ENCODE measurements at regions not wholly inside any gene's neighbourhood (a gene's known extent, or its start where the extent isn't known, plus 50 kb on each side); places are given as distances from the start of the nearest gene placed in this dataset.
A peak's percentile ranks its signal among the peaks of the same experiment; 100 is the strongest.

DNA sequence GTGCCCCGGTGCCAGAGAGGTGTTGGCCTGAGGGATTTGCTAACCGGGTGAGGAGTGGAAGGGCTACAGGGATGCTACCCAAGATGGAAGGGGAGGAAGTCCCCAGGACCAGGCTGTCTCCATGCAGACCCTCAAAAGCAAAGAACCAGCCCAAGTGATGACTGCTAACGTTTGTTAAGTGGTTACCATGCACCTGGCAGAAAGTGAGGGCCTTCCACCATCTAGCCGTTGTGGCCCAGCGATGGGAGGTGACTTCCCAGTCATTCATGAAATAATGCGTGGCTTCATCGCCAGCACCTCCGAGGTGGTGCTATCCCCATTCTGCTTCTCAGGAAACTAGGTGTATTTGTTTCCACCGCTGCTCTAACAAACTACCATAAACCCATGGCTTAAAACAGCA, 86.8 kb upstream of the LANCL2 start:
- no peak for ATAC-seq
- no peak for TF ChIP-seq ARNTL (CRISPR knock-in tag; IDR thresholded peaks at IDR 0.05; ENCODE audit: borderline replicate concordance, low read depth)
- TF ChIP-seq, protein P1, sequence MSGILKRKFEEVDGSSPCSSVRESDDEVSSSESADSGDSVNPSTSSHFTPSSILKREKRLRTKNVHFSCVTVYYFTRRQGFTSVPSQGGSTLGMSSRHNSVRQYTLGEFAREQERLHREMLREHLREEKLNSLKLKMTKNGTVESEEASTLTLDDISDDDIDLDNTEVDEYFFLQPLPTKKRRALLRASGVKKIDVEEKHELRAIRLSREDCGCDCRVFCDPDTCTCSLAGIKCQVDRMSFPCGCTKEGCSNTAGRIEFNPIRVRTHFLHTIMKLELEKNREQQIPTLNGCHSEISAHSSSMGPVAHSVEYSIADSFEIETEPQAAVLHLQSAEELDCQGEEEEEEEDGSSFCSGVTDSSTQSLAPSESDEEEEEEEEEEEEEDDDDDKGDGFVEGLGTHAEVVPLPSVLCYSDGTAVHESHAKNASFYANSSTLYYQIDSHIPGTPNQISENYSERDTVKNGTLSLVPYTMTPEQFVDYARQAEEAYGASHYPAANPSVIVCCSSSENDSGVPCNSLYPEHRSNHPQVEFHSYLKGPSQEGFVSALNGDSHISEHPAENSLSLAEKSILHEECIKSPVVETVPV (CRISPR knock-in tag; IDR thresholded peaks at IDR 0.05): no peak
- no peak for TF ChIP-seq CSDC2 (CRISPR knock-in tag; IDR thresholded peaks at IDR 0.05)
- TF ChIP-seq, protein P2, sequence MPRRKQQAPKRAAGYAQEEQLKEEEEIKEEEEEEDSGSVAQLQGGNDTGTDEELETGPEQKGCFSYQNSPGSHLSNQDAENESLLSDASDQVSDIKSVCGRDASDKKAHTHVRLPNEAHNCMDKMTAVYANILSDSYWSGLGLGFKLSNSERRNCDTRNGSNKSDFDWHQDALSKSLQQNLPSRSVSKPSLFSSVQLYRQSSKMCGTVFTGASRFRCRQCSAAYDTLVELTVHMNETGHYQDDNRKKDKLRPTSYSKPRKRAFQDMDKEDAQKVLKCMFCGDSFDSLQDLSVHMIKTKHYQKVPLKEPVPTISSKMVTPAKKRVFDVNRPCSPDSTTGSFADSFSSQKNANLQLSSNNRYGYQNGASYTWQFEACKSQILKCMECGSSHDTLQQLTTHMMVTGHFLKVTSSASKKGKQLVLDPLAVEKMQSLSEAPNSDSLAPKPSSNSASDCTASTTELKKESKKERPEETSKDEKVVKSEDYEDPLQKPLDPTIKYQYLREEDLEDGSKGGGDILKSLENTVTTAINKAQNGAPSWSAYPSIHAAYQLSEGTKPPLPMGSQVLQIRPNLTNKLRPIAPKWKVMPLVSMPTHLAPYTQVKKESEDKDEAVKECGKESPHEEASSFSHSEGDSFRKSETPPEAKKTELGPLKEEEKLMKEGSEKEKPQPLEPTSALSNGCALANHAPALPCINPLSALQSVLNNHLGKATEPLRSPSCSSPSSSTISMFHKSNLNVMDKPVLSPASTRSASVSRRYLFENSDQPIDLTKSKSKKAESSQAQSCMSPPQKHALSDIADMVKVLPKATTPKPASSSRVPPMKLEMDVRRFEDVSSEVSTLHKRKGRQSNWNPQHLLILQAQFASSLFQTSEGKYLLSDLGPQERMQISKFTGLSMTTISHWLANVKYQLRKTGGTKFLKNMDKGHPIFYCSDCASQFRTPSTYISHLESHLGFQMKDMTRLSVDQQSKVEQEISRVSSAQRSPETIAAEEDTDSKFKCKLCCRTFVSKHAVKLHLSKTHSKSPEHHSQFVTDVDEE (CRISPR knock-in tag; IDR thresholded peaks at IDR 0.05): no peak

DNA sequence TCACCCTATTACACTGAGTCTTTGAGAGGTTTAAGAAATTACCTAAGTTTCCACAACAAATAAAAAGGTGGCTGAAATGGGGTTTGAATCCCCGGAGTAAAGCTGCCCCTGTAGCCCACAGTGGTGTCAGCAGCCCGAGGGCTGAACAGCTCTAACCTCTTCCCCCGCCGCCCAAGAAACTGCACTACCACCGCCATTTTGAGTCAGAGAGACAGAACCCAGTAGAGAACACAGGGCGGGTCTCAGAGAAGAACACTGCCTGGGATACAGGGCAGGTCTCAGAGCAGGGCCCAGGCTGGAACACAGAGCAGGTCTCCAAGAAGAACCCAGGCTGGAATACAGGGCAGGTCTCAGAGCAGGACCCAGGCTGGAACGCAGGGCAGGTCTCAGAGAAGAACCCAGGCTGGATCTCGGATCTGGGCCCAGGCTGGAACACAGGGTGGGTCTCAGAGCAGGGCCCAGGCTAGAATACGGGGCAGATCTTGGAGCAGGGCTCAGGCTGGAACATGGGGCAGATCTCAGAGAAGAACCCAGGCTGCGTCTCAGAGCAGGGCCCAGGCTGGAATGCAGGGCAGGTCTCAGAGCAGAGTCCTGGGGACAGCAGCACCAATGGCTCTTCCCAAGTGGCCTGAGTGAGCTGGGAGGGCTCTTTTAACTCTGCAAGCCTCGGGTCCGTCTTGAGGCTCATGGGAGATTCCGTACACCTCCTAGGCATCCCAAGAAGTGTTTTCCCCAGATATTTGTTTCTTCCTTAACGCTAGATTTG, 85.9 kb upstream of the LANCL2 start:
- TF ChIP-seq ZNF8 (CRISPR knock-in tag; IDR thresholded peaks at IDR 0.05): no peak
- no peak for TF ChIP-seq PPARA (CRISPR knock-in tag; IDR thresholded peaks at IDR 0.05; ENCODE audit: borderline replicate concordance)
- TF ChIP-seq GLIS3 (CRISPR knock-in tag; IDR thresholded peaks at IDR 0.05): no peak
- TF ChIP-seq ZNF565 (CRISPR knock-in tag; conservative IDR thresholded peaks at IDR 0.05; ENCODE audit: low read depth): no peak
- no peak for TF ChIP-seq ARNTL (CRISPR knock-in tag; IDR thresholded peaks at IDR 0.05; ENCODE audit: borderline replicate concordance, low read depth)
- no peak for TF ChIP-seq OSR1 (CRISPR knock-in tag; IDR thresholded peaks at IDR 0.05)
- TF ChIP-seq ZC3H10 (CRISPR knock-in tag; IDR thresholded peaks at IDR 0.05): no peak
- no peak; the same call in 2 of the 3 replicates for ATAC-seq

DNA sequence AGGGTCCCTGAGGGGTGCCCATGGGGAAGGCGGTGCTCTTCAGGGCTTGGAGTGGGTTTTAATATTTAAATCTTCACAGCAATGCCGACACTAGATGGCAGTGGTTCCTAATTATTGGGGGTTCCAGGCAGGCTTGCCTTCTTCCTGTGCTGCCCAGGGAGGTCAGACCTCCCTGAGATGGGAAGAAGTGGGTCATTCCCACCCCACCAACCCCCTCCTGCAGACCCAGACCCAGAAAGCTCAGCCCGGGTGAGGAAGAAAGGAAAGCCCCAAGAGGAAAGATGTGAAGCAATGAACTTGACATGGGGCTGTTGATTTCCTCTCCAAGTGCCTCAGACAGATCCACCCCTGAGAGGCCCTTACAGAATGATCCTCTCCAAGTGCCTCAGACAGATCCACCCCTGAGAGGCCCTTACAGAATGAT, 85.1 kb upstream of the LANCL2 start:
- ATAC-seq: peak; percentile 97
- TF ChIP-seq, protein P3, sequence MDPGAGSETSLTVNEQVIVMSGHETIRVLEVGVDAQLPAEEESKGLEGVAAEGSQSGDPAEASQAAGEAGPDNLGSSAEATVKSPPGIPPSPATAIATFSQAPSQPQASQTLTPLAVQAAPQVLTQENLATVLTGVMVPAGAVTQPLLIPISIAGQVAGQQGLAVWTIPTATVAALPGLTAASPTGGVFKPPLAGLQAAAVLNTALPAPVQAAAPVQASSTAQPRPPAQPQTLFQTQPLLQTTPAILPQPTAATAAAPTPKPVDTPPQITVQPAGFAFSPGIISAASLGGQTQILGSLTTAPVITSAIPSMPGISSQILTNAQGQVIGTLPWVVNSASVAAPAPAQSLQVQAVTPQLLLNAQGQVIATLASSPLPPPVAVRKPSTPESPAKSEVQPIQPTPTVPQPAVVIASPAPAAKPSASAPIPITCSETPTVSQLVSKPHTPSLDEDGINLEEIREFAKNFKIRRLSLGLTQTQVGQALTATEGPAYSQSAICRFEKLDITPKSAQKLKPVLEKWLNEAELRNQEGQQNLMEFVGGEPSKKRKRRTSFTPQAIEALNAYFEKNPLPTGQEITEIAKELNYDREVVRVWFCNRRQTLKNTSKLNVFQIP (CRISPR knock-in tag; IDR thresholded peaks at IDR 0.05; ENCODE audit: borderline replicate concordance, low read depth): no peak
- no peak for TF ChIP-seq GLIS3 (CRISPR knock-in tag; IDR thresholded peaks at IDR 0.05)

DNA sequence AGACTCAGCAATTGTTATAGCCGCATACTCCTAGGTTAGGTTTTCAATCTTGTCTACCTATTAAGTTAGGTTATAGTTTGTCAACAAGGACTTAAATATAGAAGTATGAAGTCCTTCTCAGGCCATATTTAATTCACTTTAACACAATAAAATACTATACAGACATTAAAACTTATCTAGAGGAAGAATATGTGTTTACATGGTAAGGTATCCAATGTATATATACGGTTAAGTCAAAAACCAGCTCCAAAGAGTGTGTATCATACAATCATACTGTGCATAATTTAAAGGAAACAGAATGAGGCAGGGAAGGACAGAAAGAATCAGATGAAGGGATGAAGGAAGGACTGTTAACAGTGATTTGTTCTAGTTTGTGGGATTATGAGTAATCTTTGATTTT, 79.5 kb upstream of the LANCL2 start:
- ATAC-seq: no peak
- TF ChIP-seq OSR1 (CRISPR knock-in tag; IDR thresholded peaks at IDR 0.05): no peak
- TF ChIP-seq, protein P4, sequence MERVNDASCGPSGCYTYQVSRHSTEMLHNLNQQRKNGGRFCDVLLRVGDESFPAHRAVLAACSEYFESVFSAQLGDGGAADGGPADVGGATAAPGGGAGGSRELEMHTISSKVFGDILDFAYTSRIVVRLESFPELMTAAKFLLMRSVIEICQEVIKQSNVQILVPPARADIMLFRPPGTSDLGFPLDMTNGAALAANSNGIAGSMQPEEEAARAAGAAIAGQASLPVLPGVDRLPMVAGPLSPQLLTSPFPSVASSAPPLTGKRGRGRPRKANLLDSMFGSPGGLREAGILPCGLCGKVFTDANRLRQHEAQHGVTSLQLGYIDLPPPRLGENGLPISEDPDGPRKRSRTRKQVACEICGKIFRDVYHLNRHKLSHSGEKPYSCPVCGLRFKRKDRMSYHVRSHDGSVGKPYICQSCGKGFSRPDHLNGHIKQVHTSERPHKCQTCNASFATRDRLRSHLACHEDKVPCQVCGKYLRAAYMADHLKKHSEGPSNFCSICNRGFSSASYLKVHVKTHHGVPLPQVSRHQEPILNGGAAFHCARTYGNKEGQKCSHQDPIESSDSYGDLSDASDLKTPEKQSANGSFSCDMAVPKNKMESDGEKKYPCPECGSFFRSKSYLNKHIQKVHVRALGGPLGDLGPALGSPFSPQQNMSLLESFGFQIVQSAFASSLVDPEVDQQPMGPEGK (CRISPR knock-in tag; IDR thresholded peaks at IDR 0.05; ENCODE audit: borderline replicate concordance): no peak
- TF ChIP-seq ARNTL (CRISPR knock-in tag; IDR thresholded peaks at IDR 0.05; ENCODE audit: borderline replicate concordance, low read depth): no peak
- TF ChIP-seq, protein P5, sequence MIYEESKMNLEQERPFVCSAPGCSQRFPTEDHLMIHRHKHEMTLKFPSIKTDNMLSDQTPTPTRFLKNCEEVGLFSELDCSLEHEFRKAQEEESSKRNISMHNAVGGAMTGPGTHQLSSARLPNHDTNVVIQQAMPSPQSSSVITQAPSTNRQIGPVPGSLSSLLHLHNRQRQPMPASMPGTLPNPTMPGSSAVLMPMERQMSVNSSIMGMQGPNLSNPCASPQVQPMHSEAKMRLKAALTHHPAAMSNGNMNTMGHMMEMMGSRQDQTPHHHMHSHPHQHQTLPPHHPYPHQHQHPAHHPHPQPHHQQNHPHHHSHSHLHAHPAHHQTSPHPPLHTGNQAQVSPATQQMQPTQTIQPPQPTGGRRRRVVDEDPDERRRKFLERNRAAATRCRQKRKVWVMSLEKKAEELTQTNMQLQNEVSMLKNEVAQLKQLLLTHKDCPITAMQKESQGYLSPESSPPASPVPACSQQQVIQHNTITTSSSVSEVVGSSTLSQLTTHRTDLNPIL (CRISPR knock-in tag; IDR thresholded peaks at IDR 0.05; ENCODE audit: low read depth): no peak
- no peak for TF ChIP-seq TOX (CRISPR knock-in tag; IDR thresholded peaks at IDR 0.05; ENCODE audit: borderline replicate concordance)
- TF ChIP-seq ZFP3 (CRISPR knock-in tag; IDR thresholded peaks at IDR 0.05): no peak
- no peak for TF ChIP-seq ZC3H10 (CRISPR knock-in tag; IDR thresholded peaks at IDR 0.05)
- TF ChIP-seq, protein P1 (CRISPR knock-in tag; IDR thresholded peaks at IDR 0.05): no peak
- no peak for TF ChIP-seq ESRRG (CRISPR knock-in tag; IDR thresholded peaks at IDR 0.05)
- no peak for TF ChIP-seq SNAI2 (CRISPR knock-in tag; IDR thresholded peaks at IDR 0.05)
- no peak for TF ChIP-seq PPARA (CRISPR knock-in tag; IDR thresholded peaks at IDR 0.05; ENCODE audit: borderline replicate concordance)
- TF ChIP-seq ZFP30 (CRISPR knock-in tag; IDR thresholded peaks at IDR 0.05): no peak
- TF ChIP-seq, protein P2 (CRISPR knock-in tag; IDR thresholded peaks at IDR 0.05): no peak
- TF ChIP-seq ZNF8 (CRISPR knock-in tag; IDR thresholded peaks at IDR 0.05): no peak
- TF ChIP-seq ZNF70 (CRISPR knock-in tag; IDR thresholded peaks at IDR 0.05): no peak
- TF ChIP-seq CSDC2 (CRISPR knock-in tag; IDR thresholded peaks at IDR 0.05): no peak
